ENCODE measurements at regions not wholly inside any gene's neighbourhood (a gene's known extent, or its start where the extent isn't known, plus 50 kb on each side); places are given as distances from the start of the nearest gene placed in this dataset.

DNA sequence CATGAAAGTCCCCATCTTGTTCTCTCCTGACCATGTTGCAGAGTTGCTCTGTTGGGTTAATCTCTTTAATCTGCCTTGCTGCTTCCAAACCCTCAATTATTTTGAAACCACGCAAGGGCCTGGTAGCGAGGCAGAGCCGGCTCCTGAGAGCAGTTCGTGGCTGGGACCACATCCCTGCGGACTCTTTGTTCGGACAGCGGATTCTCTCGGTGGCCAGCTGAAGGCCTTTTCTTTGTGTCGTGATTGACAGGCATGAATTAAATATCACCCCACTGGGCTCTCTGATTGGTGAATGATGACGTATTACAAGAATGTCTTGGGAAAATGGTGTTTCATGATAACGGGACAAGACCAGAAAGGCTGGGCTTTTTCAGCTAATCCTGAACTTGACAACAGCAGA, 66.9 kb upstream of the ARHGAP21 start:
- no peak overlapping the region for H2AFZ ChIP-seq (ENCODE audit: control insufficient read depth, low read depth, low read length)
- ChIA-PET SMC1A (ENCODE audit: uncharacterized antibody, unreplicated experiment) (interaction anchor here (0.8 kb wide), 1 partner anchor 9 kb away, joined by 3 read pairs; no protein-coding TSS in a partner anchor), POLR2A (no interaction called here), CTCF (no interaction called here), RAD21 (ENCODE audit: unreplicated experiment) (no interaction called here)
- FAIRE-seq (no peak), DNase-seq (ENCODE audit: low read depth, low spot score) (no peak), ATAC-seq (no peak)
- TF ChIP-seq, protein P1, sequence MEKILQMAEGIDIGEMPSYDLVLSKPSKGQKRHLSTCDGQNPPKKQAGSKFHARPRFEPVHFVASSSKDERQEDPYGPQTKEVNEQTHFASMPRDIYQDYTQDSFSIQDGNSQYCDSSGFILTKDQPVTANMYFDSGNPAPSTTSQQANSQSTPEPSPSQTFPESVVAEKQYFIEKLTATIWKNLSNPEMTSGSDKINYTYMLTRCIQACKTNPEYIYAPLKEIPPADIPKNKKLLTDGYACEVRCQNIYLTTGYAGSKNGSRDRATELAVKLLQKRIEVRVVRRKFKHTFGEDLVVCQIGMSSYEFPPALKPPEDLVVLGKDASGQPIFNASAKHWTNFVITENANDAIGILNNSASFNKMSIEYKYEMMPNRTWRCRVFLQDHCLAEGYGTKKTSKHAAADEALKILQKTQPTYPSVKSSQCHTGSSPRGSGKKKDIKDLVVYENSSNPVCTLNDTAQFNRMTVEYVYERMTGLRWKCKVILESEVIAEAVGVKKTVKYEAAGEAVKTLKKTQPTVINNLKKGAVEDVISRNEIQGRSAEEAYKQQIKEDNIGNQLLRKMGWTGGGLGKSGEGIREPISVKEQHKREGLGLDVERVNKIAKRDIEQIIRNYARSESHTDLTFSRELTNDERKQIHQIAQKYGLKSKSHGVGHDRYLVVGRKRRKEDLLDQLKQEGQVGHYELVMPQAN (conservative IDR thresholded peaks at IDR 0.05): no peak
- TF ChIP-seq MTA3 (IDR thresholded peaks at IDR 0.05; ENCODE audit: borderline replicate concordance, low read length) (no peak), HDAC2 (IDR thresholded peaks at IDR 0.05) (no peak), ASH2L (IDR thresholded peaks at IDR 0.05; ENCODE audit: borderline replicate concordance, low read depth) (no peak)
- TF ChIP-seq, protein P2, sequence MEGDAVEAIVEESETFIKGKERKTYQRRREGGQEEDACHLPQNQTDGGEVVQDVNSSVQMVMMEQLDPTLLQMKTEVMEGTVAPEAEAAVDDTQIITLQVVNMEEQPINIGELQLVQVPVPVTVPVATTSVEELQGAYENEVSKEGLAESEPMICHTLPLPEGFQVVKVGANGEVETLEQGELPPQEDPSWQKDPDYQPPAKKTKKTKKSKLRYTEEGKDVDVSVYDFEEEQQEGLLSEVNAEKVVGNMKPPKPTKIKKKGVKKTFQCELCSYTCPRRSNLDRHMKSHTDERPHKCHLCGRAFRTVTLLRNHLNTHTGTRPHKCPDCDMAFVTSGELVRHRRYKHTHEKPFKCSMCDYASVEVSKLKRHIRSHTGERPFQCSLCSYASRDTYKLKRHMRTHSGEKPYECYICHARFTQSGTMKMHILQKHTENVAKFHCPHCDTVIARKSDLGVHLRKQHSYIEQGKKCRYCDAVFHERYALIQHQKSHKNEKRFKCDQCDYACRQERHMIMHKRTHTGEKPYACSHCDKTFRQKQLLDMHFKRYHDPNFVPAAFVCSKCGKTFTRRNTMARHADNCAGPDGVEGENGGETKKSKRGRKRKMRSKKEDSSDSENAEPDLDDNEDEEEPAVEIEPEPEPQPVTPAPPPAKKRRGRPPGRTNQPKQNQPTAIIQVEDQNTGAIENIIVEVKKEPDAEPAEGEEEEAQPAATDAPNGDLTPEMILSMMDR (IDR thresholded peaks at IDR 0.05 in 2 of 3, conservative IDR thresholded peaks at IDR 0.05 in 1 of 3; ENCODE audit: control insufficient read depth in 2 of 3, extremely low read depth in 1 of 3, insufficient read depth in 1 of 3, low read depth in 3 of 3, low read length in 3 of 3): no peak
- no peaks in the 10 kb centered on the region for H3K9me3 ChIP-seq (replicated peaks; ENCODE audit: control insufficient read depth, insufficient read depth, low read length)
- H4K20me1 ChIP-seq (ENCODE audit: control insufficient read depth, insufficient read depth): no peaks in the 10 kb centered on the region
- no TSS peak for BruUV-seq (replicated peaks)
- no peaks in the 10 kb centered on the region for H3K79me2 ChIP-seq (ENCODE audit: control insufficient read depth, insufficient read depth, low read length)
- intact Hi-C loops (cut with micrococcal nuclease; ENCODE audit: unreplicated experiment) (no loop called here), in situ Hi-C loops (cut with MboI) (no loop called here)
- no peaks in the 10 kb centered on the region for H3K4me1 ChIP-seq (ENCODE audit: control insufficient read depth, insufficient read depth, low read length)
- H3K4me3 ChIP-seq: no peak overlapping the region
- H3K9ac ChIP-seq (ENCODE audit: control insufficient read depth, insufficient read depth, low read length): no peak overlapping the region
- no peaks in the 10 kb centered on the region for H3K36me3 ChIP-seq (ENCODE audit: control insufficient read depth in 2 of 2, insufficient read depth in 2 of 2, low read length in 1 of 2)
- no peak overlapping the region for H3K27ac ChIP-seq (ENCODE audit: control insufficient read depth, insufficient read depth)
- WGBS (ENCODE audit: insufficient coverage, insufficient replicate concordance, low lambda C conversion rate, missing lambda C conversion rate): 67% methylated on average over 11 of the region's 11 CpGs
- H3K27me3 ChIP-seq (replicated peaks in 1 of 2; ENCODE audit: control insufficient read depth in 2 of 2, insufficient read depth in 2 of 2, low read length in 1 of 2): no peaks in the 10 kb centered on the region
- no peak overlapping the region for H3K4me2 ChIP-seq (ENCODE audit: control insufficient read depth, insufficient read depth)
